H1 (cell line): ENCODE measurements at regions not wholly inside any gene's neighbourhood (a gene's known extent, or its start where the extent isn't known, plus 50 kb on each side); places are given as distances from the start of the nearest gene placed in this dataset.

Source experiments
- EZH2 ChIP-seq: fragments of 200-600 bp; sonication (generic); IDR thresholded peaks from 2 replicates; pipeline ENCODE4 v1.7.1; 2012; ENCODE audit warnings: low read depth, mild to moderate bottlenecking, moderate library complexity, low read length, inconsistent platforms; ENCODE audit not compliant: severe bottlenecking
- GTF2F1 ChIP-seq: IDR thresholded peaks from 2 replicates; pipeline ENCODE4 v1.6.1; 2012; ENCODE audit warnings: low read depth, low read length, improper control_type of control experiment, borderline replicate concordance
- POLR2AphosphoS5 ChIP-seq: IDR thresholded peaks from 2 replicates; pipeline ENCODE4 v1.6.1; 2011; ENCODE audit warnings: low read depth, low read length
- SP1 ChIP-seq: IDR thresholded peaks from 2 replicates; pipeline ENCODE4 v1.6.1; 2011; ENCODE audit warnings: low read depth, low read length
- SRF ChIP-seq: IDR thresholded peaks from 2 replicates; pipeline ENCODE4 v1.6.1; 2011; ENCODE audit warnings: mild to moderate bottlenecking, low read depth, low read length, moderate library complexity
- TBP ChIP-seq: IDR thresholded peaks from 2 replicates; pipeline ENCODE4 v1.6.1; 2011; ENCODE audit warnings: low read depth, low read length, improper control_type of control experiment
- YY1 ChIP-seq: IDR thresholded peaks from 2 replicates; pipeline ENCODE4 v1.6.1; 2011; ENCODE audit warnings: low read depth, mild to moderate bottlenecking, low read length
- TF ChIP-seq, protein P1 (sequence below): IDR thresholded peaks from 2 replicates; pipeline ENCODE4 v1.6.1; 2012; ENCODE audit warnings: inconsistent platforms
- TF ChIP-seq, protein P2 (sequence below), 3 experiments: IDR thresholded peaks; 1 replicate in 2 of 3; 2 replicates in 1 of 3; pipeline versions ENCODE4 v1.5.1 to v1.6.1; 2011; ENCODE audit warnings: low read length in 3 of 3, mild to moderate bottlenecking in 3 of 3, inconsistent platforms in 2 of 3, low read depth in 1 of 3, moderate library complexity in 1 of 3; ENCODE audit not compliant: insufficient read depth in 1 of 3; ENCODE audit errors: control extremely low read depth in 1 of 3

DNA sequence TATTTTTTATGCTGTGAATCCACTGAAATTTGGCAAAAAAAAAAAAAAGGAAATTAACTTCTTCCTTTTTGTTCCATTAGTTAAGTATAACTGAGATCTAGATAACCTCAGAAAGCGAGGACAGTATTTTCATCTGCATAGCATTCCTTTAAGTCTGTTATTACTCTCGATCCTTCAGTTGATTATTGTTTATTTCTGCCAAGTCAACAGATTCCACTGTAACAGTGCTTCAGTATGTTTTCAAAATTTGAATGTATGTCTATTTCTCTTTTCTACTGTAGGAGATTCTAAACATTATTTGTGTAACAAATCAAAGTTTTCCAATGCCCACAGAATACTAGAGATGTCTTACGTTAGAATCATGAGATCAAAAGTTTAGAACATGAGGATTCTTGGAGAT, 133.1 kb upstream of the RGPD4 start:
- TF ChIP-seq, protein P1, sequence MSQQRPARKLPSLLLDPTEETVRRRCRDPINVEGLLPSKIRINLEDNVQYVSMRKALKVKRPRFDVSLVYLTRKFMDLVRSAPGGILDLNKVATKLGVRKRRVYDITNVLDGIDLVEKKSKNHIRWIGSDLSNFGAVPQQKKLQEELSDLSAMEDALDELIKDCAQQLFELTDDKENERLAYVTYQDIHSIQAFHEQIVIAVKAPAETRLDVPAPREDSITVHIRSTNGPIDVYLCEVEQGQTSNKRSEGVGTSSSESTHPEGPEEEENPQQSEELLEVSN = no peak
- TF ChIP-seq SRF = no peak
- no peak for TF ChIP-seq TBP
- TF ChIP-seq POLR2AphosphoS5 = no peak
- TF ChIP-seq, protein P2, sequence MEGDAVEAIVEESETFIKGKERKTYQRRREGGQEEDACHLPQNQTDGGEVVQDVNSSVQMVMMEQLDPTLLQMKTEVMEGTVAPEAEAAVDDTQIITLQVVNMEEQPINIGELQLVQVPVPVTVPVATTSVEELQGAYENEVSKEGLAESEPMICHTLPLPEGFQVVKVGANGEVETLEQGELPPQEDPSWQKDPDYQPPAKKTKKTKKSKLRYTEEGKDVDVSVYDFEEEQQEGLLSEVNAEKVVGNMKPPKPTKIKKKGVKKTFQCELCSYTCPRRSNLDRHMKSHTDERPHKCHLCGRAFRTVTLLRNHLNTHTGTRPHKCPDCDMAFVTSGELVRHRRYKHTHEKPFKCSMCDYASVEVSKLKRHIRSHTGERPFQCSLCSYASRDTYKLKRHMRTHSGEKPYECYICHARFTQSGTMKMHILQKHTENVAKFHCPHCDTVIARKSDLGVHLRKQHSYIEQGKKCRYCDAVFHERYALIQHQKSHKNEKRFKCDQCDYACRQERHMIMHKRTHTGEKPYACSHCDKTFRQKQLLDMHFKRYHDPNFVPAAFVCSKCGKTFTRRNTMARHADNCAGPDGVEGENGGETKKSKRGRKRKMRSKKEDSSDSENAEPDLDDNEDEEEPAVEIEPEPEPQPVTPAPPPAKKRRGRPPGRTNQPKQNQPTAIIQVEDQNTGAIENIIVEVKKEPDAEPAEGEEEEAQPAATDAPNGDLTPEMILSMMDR (IDR thresholded peaks at IDR 0.05; ENCODE audit: control extremely low read depth in 1 of 3, insufficient read depth in 1 of 3, low read depth in 1 of 3, low read length in 3 of 3) = no peak
- TF ChIP-seq EZH2 = no peak
- no peak for TF ChIP-seq SP1
- no peak for TF ChIP-seq YY1
- TF ChIP-seq GTF2F1 = no peak
